BE2C (cell line): ENCODE measurements at regions not wholly inside any gene's neighbourhood (a gene's known extent, or its start where the extent isn't known, plus 50 kb on each side); places are given as distances from the start of the nearest gene placed in this dataset.

Source experiments
- DNase-seq: peaks from one replicate; pipeline ENCODE4 v3.0.0-alpha.2; 2020
- H3K27me3 ChIP-seq: fragments of 250-450 bp; sonication (Bioruptor Pico); 2 replicates; pipeline ENCODE4 v1.5.1; 2020; ENCODE audit warnings: mild to moderate bottlenecking
- H3K36me3 ChIP-seq: fragments of 250-450 bp; sonication (Bioruptor Pico); 2 replicates; pipeline ENCODE4 v1.5.1; 2020; ENCODE audit warnings: mild to moderate bottlenecking
- H3K4me1 ChIP-seq: fragments of 250-450 bp; sonication (Bioruptor Pico); 2 replicates; pipeline ENCODE4 v1.5.1; 2020
- H3K4me3 ChIP-seq: 2 replicates; pipeline ENCODE4 v1.5.1; 2011; ENCODE audit warnings: low read depth, low read length
- H3K9me3 ChIP-seq: fragments of 250-450 bp; sonication (Bioruptor Pico); 2 replicates; pipeline ENCODE4 v1.5.1; 2020
- CTCF ChIP-seq: IDR thresholded peaks from 2 replicates; pipeline ENCODE4 v1.5.1; 2012; ENCODE audit warnings: mild to moderate bottlenecking, low read depth, low read length

- Histone ChIP-seq H3K4me1 (no peaks in the 10 kb centered on the region), H3K27me3 (no peaks in the 10 kb centered on the region), H3K9me3 (no peaks in the 10 kb centered on the region), H3K36me3 (no peaks in the 10 kb centered on the region), H3K4me3 (no peak overlapping the region)
- TF ChIP-seq CTCF, result no peak
- no peak for DNase-seq
These were observed 87.6 kb upstream of the MTPN start for GRCh38 chr7:136064627-136065237.

- no peak overlapping the region for H3K4me3 ChIP-seq
- no peaks in the 10 kb centered on the region for H3K36me3 ChIP-seq
- DNase-seq, result no peak
- no peaks in the 10 kb centered on the region for H3K4me1 ChIP-seq
- H3K9me3 ChIP-seq, result no peaks in the 10 kb centered on the region
- no peak for TF ChIP-seq CTCF
- no peaks in the 10 kb centered on the region for H3K27me3 ChIP-seq
These were observed 86.9 kb upstream of the MTPN start for GRCh38 chr7:136064081-136064480.

GRCh38 chr7:136063326-136063666 is 86.1 kb upstream of the MTPN start:
- Histone ChIP-seq H3K36me3 (no peaks in the 10 kb centered on the region), H3K4me3 (no peak overlapping the region), H3K27me3 (no peaks in the 10 kb centered on the region), H3K4me1 (no peaks in the 10 kb centered on the region), H3K9me3 (no peaks in the 10 kb centered on the region)
- no peak for TF ChIP-seq CTCF
- no peak for DNase-seq

GRCh38 chr7:136062625-136063325 is 85.6 kb upstream of the MTPN start:
- TF ChIP-seq CTCF, result no peak
- Histone ChIP-seq H3K36me3 (no peaks in the 10 kb centered on the region), H3K9me3 (no peaks in the 10 kb centered on the region), H3K4me1 (no peaks in the 10 kb centered on the region), H3K27me3 (no peaks in the 10 kb centered on the region), H3K4me3 (no peak overlapping the region)
- no peak for DNase-seq

GRCh38 chr7:136061433-136061832 is 84.3 kb upstream of the MTPN start:
- H3K27me3 ChIP-seq, result no peaks in the 10 kb centered on the region
- H3K9me3 ChIP-seq, result no peaks in the 10 kb centered on the region
- no peaks in the 10 kb centered on the region for H3K36me3 ChIP-seq
- TF ChIP-seq CTCF, result no peak
- no peak for DNase-seq
- no peak overlapping the region for H3K4me3 ChIP-seq
- H3K4me1 ChIP-seq, result no peaks in the 10 kb centered on the region

GRCh38 chr7:136058546-136058945 is 81.4 kb upstream of the MTPN start:
- DNase-seq, result no peak
- no peaks in the 10 kb centered on the region for H3K4me1 ChIP-seq
- H3K4me3 ChIP-seq, result no peak overlapping the region
- TF ChIP-seq CTCF, result no peak
- no peaks in the 10 kb centered on the region for H3K36me3 ChIP-seq
- no peaks in the 10 kb centered on the region for H3K27me3 ChIP-seq
- no peaks in the 10 kb centered on the region for H3K9me3 ChIP-seq
